HG03025 (cell line): ENCODE measurements at regions not wholly inside any gene's neighbourhood (a gene's known extent, or its start where the extent isn't known, plus 50 kb on each side); places are given as distances from the start of the nearest gene placed in this dataset.

Experiments
- ATAC-seq: cut with Tn5 transposase; IDR thresholded peaks from one replicate; pipeline ENCODE4 v1.9.1; 2021; ENCODE audit warnings: mild to moderate bottlenecking, moderate library complexity; ENCODE audit not compliant: unreplicated experiment, low FRiP score

- ATAC-seq = no peak
These were observed 151.4 kb downstream of the CHRM3 start for GRCh38 chr1:239537795-239538194.

DNA sequence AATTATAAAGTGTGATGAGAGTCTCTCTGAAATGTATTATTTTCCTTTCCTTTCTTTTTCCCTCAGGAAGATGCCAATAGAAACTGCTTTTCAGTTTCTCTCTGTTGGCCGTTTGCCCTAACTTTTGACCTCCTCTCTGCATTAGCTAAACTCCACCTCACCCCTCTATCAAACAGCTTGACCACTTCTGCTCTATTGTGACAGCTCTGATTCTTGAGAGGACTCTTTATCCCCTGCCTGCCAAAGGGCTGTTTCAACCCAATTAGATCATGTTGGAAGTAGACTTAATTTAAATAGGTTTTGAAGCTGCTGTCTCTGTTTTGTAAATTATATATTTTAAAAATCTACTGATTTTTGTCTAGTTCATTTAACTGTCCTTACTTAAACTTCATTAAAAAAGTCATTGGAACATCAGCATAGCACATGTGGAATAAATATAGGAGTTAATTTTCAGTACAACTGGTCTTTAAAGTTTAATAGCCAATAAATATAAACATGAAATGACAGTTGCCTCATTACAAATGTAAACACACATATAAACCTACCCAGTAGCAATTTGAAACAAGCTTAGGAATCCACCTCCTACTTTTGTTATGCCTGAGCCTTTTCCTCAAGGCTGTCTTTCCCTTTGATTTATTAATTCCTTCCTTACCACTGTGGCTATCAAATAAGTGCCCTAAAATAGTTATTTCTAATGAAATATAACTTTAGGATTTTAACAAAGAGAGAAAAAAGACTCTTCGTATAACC is 152.0 kb downstream of the CHRM3 start:
- ATAC-seq = no peak

DNA sequence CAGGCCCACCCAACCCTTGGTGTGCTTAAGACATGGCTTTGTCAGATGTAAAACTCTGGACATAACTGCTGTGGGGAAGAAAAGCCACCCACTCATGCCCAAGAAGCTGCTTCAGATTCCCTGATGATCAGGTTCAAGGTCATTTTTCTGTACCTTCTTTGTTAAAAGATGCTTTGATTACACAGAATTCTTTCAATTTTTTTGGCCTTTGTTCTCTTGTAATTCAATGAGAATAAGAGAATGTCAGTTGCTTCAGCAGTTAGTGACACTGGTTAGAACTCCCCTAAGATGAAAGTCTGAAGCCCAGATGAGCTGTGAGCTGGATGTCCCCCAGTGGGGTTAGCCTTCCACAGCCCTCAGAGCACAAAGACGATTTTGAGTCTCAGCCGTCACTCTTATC is 152.7 kb downstream of the CHRM3 start:
- no peak for ATAC-seq

DNA sequence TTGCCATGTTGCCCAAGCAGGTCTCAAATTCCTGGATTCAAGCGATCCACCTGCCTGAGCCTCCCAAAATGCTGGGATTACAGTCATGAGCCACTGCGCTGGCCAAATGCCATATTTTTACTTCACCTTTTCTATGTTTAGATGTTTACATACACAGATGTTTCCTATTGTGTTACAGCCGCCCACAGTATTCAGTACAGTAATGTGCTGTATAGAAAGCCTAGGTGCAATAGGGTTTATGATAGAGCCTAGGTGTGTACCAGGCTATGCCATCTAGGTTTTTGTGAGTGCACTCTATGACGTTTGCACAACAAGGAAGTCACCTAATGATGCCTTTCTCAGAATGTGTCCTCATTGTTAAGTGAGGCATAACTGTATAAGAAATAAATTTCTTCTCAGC is 153.4 kb downstream of the CHRM3 start:
- no peak for ATAC-seq

- ATAC-seq = no peak
These were observed 157.5 kb downstream of the CHRM3 start for GRCh38 chr1:239543873-239544272.

GRCh38 chr1:239545466-239545865 is 159.1 kb downstream of the CHRM3 start:
- ATAC-seq = no peak

GRCh38 chr1:239547987-239548386 is 161.6 kb downstream of the CHRM3 start:
- ATAC-seq = no peak

DNA sequence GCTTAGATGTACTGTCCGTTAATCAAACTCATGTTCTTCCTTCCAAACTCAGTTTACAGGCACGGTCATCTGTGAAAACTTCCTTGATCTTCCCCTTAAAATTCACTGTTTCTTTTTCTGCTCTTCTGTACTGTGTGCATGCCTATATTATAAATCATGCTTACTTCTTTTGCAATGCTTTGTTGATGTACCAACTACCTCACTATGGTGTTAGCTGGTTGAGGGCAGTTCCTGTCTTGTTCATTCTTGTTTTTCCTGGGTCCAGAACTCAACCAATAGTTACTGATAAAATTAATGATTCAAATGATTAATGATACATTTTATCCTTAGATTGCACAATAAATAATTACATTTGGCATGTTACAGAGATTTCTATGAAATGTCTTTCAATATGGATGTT is 163.8 kb downstream of the CHRM3 start:
- ATAC-seq = no peak

DNA sequence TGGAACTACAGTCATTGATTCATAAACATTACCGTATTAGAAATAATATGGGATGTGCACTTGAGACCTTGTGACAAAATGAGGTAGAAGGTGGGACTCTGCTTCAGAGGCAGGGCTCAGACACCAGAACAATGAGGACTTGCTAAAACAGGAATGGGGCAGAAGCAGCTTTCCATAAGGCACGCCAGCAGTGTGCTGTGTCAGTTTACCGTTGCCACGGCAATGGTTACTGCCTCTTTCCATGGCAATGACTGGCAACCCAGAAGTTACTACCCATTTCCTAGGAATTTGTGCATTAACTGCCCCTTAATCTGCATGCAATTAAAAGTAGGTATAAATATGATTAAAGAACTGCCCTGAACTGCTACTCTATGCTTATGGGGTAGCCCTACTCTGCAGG is 169.0 kb downstream of the CHRM3 start:
- ATAC-seq = no peak

- no peak for ATAC-seq
These were observed 172.2 kb downstream of the CHRM3 start for GRCh38 chr1:239558559-239558958.

DNA sequence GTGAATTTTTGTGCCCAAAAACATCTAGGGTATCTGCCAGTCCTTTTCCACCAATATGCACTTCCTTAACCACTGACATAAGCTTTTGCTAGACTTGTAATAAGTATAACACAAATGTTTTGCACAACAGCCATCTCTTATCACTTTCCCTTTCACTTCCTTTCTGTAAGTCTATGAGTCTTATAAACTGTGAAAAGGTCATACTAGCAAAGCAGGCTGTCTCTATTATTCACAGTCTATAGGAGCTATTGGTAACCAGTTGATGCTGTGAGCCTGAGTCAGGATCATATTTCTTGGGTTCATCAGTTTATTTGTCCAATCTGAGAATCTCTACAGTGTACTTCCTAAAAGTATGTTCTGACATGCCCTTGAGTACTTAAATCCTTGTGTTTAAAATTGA is 172.6 kb downstream of the CHRM3 start:
- ATAC-seq = no peak

- ATAC-seq = no peak
These were observed 174.6 kb downstream of the CHRM3 start for GRCh38 chr1:239560921-239561320.

DNA sequence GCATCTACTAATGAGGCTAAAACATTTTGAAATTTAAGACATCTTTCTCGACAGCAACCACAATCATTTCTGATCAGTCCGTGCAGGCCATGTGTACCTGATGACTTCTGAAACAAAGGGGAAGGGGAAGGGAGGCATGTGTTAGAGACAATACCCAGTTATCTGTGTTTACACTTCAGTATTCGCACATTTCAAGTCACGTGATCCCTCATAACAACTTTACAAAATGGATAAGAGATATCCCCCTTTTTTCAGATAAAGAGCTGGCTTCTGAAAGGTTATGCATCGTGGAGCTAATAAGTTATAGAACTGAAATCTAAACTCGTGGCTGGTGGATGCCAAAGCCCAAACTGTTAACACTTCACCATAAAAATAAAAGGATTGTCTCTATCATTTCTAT is 175.7 kb downstream of the CHRM3 start:
- no peak for ATAC-seq

GRCh38 chr1:239563681-239564080 is 177.3 kb downstream of the CHRM3 start:
- no peak for ATAC-seq

DNA sequence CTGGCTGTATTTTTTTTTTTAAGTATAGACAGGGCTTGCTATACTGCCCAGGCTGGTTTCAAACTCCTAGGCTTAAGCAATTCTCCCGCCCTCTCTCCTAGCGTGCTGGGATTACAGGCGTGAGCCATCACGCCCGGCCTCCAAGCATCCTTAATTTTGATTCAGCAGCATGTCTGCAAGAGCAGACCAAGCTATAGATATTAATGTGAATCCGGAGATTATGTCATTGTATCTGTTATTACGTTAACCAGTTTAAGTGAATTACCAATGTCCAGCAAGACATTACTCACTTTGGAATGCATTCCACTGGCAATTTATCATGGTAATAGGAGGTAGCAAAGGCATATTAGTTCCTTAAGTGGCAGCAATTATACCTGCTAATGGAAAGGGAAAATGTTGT is 179.7 kb downstream of the CHRM3 start:
- no peak for ATAC-seq

DNA sequence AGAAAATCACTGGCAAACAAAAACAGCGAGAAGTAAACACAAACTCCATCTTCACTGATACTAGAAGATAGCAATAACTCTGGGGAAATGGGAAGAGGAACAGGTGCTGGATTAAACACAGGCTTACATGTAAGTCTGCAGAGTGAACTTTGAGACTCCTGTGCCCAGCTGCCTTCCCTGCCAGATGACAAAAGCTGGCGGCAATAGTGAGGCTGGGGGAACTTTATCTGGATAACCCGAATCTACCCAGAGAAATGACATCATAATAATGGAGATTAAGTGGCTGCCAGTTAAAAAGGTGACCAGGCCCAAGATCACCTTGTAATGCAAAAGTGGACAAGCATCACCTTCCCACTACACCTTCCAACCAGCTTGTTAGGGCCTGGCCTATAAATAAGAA is 184.5 kb downstream of the CHRM3 start:
- ATAC-seq = no peak

GRCh38 chr1:239572183-239572582 is 185.8 kb downstream of the CHRM3 start:
- ATAC-seq = no peak

- ATAC-seq = no peak
These were observed 187.7 kb downstream of the CHRM3 start for GRCh38 chr1:239574112-239574511.

DNA sequence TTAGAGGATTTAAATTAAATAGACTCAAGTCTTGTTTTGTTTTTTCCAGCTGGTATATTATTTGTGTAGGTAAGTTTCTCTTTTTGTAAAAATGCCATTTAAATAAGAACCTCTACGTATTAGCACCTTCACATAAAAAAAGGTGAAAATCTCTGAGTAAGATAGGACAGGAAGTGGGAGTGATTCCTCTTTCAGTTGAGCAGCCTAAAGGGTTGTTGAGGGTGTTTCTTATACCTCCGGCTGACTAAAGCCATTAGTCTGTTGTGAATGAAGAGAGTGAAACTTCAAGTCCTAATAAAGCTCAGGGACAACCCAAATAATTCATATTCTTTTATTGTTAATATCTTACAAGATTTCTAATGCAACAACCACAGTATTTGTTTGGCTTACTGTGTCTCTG is 188.7 kb downstream of the CHRM3 start:
- ATAC-seq = no peak

DNA sequence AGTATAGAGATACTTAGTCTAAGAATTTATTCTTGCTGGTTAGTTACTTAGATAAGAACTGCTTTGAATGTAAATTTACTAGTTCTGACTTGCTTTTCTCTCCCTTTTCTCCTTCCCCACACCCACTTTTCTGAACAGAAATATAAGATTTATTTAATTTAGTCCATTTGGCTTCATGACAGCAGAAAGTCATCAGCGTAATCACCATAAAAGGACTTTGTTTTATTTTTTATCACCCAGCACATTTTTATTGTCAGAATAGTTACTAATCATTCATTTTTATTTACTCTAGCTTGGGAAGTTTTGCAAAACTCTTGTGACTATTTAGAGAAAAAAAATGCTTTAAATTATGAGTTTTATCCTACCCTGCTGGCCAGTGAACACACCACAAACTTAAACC is 197.2 kb downstream of the CHRM3 start:
- no peak for ATAC-seq

GRCh38 chr1:239586128-239586527 is 199.8 kb downstream of the CHRM3 start:
- no peak for ATAC-seq

GRCh38 chr1:239587066-239587465 is 200.7 kb downstream of the CHRM3 start:
- ATAC-seq = no peak
